ENCODE measurements at regions not wholly inside any gene's neighbourhood (a gene's known extent, or its start where the extent isn't known, plus 50 kb on each side); places are given as distances from the start of the nearest gene placed in this dataset.
"Not testable (repeated sequence)": the region's sequence is repeated elsewhere in the genome, so short reads cannot be mapped to it uniquely, and the experiment has no call there.

- Histone ChIP-seq H3K4me3 (ENCODE audit: control extremely low read depth in 1 of 5, extremely low read depth in 1 of 5, insufficient read depth in 1 of 5, low read depth in 2 of 5, low read length in 4 of 5) (no peak overlapping the region), H3K27me3 (replicated peaks in 1 of 4; ENCODE audit: control extremely low read depth in 1 of 4, control insufficient read depth in 3 of 4, insufficient read depth in 4 of 4, low read length in 3 of 4) (peaks cover 0 to 3% (median 0%) of the 10 kb centered on the region in 4 experiments), H2AFZ (ENCODE audit: insufficient read depth, low read depth, low read length, poor library complexity, severe bottlenecking) (no peak overlapping the region), H3K36me3 (replicated peaks in 1 of 2; ENCODE audit: control extremely low read depth in 1 of 2, control insufficient read depth in 1 of 2, extremely low read depth in 1 of 2, insufficient read depth in 2 of 2, low read length in 1 of 2) (no peaks in the 10 kb centered on the region), H3K9ac (ENCODE audit: low read length) (no peak overlapping the region), H3K79me2 (ENCODE audit: control insufficient read depth, insufficient read depth, low read length) (no peaks in the 10 kb centered on the region), H4K20me1 (ENCODE audit: control insufficient read depth, insufficient read depth, low read length, poor library complexity, severe bottlenecking) (no peaks in the 10 kb centered on the region), H3K27ac (ENCODE audit: low read length in 2 of 2) (no peak overlapping the region), H3K4me2 (replicated peaks; ENCODE audit: low read depth, low read length, poor library complexity, severe bottlenecking) (no peak overlapping the region), H3K4me1 (ENCODE audit: control insufficient read depth in 2 of 2, insufficient read depth in 2 of 2, low read length in 2 of 2) (no peaks in the 10 kb centered on the region), H3K9me3 (ENCODE audit: control extremely low read depth in 1 of 3, control insufficient read depth in 2 of 3, insufficient read depth in 1 of 3, low read length in 2 of 3) (no peaks in the 10 kb centered on the region)
- 79% methylated on average over 2 of the region's 4 CpGs for WGBS (ENCODE audit: insufficient coverage)
- ATAC-seq (ENCODE audit: low read depth) (no peak), DNase-seq (no peak)
- Mint-ChIP-seq H3K27ac (no peak overlapping the region), H3K27me3 (peaks cover 7% of the 10 kb centered on the region), H3K4me1 (no peaks in the 10 kb centered on the region), H3K9me3 (ENCODE audit: insufficient read depth) (peaks cover 2% of the 10 kb centered on the region), H3K4me3 (no peak overlapping the region)
- ChIA-PET CTCF (interaction anchor here (0.8 kb wide), 2 partner anchors 201 to 325 kb away, joined by 3 to 5 read pairs; no protein-coding TSS in a partner anchor), POLR2A (no interaction called here)
- intact Hi-C loops (cut with micrococcal nuclease), result no loop called here
- TF ChIP-seq EZH2 (IDR thresholded peaks at IDR 0.05; ENCODE audit: borderline replicate concordance, insufficient read depth, low read depth, low read length, poor library complexity, severe bottlenecking) (no peak), CTCF (IDR thresholded peaks at IDR 0.05) (no peak)
Measured at GRCh38 chr1:58220836-58221472, 325.6 kb downstream of the OMA1 start.

DNA sequence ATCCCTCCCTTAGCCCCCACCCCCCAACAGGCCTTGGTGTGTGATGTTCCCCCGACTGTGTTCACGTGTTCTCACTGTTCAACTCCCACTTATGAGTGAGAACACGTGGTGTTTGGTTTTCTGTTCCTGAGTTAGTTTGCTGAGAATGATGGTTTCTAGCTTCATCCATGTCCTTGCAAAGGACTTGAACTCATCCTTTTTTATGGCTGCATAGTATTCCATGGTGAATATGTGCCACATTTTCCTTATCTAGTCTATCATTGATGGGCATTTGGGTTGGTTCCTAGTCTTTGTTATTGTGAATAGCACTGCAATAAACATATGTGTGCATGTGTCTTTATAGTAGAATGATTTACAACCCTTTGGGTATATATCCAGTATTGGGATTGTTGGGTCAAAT, 330.4 kb downstream of the OMA1 start:
- H3K27me3 Mint-ChIP-seq; H3K4me1 Mint-ChIP-seq; POLR2A ChIA-PET; H3K9me3 Mint-ChIP-seq (ENCODE audit: insufficient read depth); H3K9me3 ChIP-seq (ENCODE audit: control extremely low read depth in 1 of 3, control insufficient read depth in 2 of 3, insufficient read depth in 1 of 3, low read length in 2 of 3); intact Hi-C loops (cut with micrococcal nuclease); DNase-seq; H4K20me1 ChIP-seq (ENCODE audit: control insufficient read depth, insufficient read depth, low read length, poor library complexity, severe bottlenecking); H3K27me3 ChIP-seq (replicated peaks in 1 of 4; ENCODE audit: control extremely low read depth in 1 of 4, control insufficient read depth in 3 of 4, insufficient read depth in 4 of 4, low read length in 3 of 4); H3K27ac Mint-ChIP-seq; H3K9ac ChIP-seq (ENCODE audit: low read length); ATAC-seq (ENCODE audit: low read depth); CTCF ChIA-PET; H3K79me2 ChIP-seq (ENCODE audit: control insufficient read depth, insufficient read depth, low read length); H3K4me3 Mint-ChIP-seq; H3K36me3 ChIP-seq (replicated peaks in 1 of 2; ENCODE audit: control extremely low read depth in 1 of 2, control insufficient read depth in 1 of 2, extremely low read depth in 1 of 2, insufficient read depth in 2 of 2, low read length in 1 of 2); H3K4me2 ChIP-seq (replicated peaks; ENCODE audit: low read depth, low read length, poor library complexity, severe bottlenecking); H3K4me3 ChIP-seq (ENCODE audit: control extremely low read depth in 1 of 5, extremely low read depth in 1 of 5, insufficient read depth in 1 of 5, low read depth in 2 of 5, low read length in 4 of 5); H3K4me1 ChIP-seq (ENCODE audit: control insufficient read depth in 2 of 2, insufficient read depth in 2 of 2, low read length in 2 of 2); H2AFZ ChIP-seq (ENCODE audit: insufficient read depth, low read depth, low read length, poor library complexity, severe bottlenecking); H3K27ac ChIP-seq (ENCODE audit: low read length in 2 of 2): not testable (repeated sequence)
- no CpG with 5 or more reads among the region's 3 CpGs for WGBS (ENCODE audit: insufficient coverage)
